ENCODE measurements at regions not wholly inside any gene's neighbourhood (a gene's known extent, or its start where the extent isn't known, plus 50 kb on each side); places are given as distances from the start of the nearest gene placed in this dataset.
"Not testable (repeated sequence)": the region's sequence is repeated elsewhere in the genome, so short reads cannot be mapped to it uniquely, and the experiment has no call there.

DNA sequence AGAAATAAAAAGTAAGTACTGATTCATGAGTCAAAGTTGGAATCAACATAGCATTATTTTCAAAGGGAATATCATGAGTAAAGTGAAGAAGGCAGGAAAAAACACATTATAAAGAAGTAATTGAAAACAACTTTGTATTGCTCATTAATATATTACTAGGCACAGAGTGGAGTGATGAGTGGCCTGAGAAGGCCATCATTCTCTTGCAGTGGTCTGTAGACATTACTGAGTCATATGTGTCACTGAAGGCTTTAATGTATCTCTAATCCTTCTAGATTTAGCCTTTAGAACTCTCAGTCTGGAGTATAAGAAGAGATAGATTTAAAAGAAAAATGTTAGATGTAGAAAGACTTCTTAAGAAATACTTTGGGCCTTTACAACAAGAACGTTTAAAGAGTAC, 881.4 kb downstream of the DNAH5 start:
- DNase-seq (ENCODE audit: low spot score): no peak

DNA sequence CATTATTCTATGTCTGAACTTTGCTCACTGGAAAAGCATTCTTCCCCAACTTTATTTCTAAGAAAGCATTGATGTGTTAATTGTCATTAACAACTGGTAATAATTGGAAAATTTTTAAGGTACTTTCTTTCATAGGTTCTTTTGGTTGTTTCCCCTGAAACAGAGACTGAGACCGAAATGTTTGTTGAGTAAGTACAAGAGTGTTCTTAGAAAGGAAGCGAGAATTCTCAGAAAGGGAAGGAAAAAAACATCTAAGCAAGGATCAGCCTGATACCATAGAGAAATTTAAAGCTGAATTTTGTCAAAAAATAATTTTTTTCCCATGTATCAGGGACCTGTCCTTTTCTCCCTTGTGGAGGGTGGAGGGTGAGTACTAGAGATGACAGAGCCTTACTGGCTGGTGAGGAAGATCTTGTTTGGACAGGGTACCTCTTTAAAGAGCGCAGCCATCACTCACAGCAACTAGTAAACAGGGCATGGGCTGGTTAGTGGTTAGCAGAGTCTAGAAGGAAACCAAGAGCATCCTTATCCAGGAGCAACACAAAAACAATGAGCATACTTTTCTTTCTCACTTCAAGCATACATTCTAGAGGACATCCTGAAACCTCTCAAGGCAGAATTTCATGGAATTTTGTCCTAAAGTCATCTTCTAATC, 898.5 kb downstream of the DNAH5 start:
- DNase-seq (ENCODE audit: low spot score): no peak

DNA sequence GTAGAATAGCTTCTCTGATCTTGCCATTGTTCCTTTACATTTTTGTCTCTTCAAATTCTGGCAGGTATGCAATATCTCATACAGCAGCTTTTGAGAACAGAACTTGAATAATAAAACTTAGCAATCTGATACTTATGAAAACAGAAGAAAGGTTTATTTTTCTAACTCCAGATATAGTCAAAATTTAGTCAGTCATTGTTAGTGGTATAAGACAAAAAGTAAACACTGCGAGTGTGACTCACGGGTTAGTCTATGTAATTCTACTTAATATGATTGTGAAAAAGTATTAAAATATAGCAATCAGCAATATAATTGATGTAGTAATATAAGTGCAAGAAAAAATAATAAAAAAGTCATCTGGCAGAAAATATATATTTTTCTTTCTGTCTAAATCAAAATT, 910.4 kb downstream of the DNAH5 start:
- DNase-seq (ENCODE audit: low spot score): no peak

DNA sequence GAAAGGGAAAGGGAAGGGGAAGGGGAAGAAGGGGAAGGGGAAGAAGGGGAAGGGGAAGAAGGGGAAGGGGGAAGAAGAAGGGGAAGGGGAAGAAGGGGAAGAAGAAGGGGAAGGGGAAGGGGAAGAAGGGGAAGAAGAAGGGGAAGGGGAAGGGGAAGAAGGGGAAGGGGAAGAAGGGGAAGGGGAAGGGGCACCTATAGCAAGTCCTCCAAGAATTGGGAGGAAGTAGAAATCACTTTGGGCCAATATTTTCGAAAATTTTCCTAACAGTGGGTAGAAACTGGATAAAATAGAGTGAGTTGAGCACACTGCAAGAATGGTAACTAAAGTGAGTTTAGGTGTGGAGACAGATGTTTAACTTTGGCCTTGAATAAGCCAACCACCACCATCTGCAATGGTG, 915.3 kb downstream of the DNAH5 start:
- no peak for DNase-seq (ENCODE audit: low spot score)

DNA sequence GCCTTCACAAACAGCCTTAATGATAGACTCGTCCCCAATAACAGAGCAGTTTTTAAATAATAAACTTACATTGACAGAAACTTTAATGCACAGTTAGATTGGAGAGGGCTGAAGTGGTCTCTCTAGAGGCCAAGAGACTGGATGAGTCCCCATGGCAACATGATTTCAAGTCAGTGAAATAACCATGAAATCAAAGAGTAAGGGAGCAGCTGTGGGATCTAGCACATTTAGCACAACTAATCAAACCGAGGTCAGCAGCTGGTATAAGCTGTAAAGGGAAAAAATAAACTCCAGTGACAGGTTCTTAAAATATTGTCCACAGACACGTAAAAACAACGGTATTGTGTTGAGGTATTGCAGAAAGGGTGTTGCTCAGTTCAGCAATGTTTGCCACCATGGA, 916.6 kb downstream of the DNAH5 start:
- no peak for DNase-seq (ENCODE audit: low spot score)

DNA sequence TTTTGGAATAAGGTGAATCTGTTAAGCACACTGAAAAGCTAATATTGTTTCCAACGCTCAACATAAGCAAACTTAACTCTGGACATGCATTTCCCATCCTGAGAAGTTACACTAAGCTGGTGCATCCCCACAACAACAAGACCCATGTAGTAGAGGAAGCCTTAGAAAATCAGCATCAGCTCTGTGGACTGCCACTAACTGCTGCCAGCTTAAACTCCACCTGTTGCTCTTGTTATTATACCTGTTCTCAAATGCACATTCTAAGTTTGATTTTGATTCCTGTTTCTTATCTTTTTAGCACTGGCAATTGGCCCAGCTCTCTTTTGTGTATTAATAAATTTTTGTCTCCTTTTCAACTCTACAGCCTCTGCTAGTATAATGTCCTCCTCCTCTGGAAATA, 924.8 kb downstream of the DNAH5 start:
- DNase-seq (ENCODE audit: low spot score): no peak

DNA sequence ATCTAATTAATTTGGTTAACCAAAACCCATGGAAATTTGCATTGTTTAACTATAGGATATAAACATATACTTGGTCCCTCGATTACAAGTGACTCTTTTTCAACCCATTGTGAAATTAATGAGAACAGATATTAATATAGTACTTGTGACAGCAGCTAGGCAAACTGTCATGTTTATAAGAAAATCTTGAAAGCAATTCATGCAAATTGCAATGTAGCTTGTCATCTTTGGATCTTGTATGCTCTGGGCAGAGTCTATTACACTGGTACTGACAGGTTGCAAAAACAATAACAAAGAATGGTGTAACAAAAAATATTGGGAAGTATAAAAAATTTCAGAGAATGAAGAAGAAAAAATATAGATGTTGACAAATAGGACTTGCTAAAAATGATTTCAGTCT, 941.0 kb downstream of the DNAH5 start:
- DNase-seq (ENCODE audit: low spot score): no peak

DNA sequence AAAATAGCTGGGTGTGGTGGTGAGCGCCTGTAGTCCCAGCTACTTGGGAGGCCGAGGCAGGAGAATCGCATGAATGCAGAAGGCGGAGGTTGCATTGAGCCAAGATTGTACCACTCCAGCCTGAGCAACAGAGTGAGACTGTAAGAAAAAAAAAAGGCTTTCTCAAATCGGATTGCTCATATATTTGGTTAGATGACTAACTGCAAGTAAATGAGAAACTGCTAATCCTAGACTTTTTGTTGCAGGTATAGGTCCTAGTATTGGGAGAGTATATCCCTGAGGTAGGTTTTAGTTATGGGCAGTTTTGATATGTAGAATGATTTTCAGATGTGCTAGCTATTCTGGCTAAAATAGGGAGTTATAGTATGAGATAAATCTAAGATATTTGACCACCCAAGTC, 944.8 kb downstream of the DNAH5 start:
- DNase-seq (ENCODE audit: low spot score): no peak

DNA sequence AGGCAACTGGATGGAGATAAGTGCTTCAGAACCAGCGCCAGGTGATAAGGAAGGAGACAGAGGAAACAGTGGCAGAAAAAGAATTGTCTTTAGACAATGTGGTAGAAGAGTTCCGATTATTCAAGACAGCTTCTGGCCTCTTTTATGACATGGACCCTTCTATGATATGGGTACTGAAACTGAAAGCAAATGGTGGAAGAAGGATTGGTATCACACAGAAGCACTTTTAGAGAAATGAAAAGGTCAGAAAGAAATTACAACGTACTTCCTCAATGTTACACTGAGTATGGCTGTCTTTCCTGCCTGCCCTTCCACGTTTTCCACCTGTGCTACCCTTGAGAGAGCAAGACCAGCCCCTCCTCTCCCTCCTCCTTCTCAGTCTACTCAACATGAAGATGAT, 959.3 kb downstream of the DNAH5 start:
- no peak for DNase-seq (ENCODE audit: low spot score)

DNA sequence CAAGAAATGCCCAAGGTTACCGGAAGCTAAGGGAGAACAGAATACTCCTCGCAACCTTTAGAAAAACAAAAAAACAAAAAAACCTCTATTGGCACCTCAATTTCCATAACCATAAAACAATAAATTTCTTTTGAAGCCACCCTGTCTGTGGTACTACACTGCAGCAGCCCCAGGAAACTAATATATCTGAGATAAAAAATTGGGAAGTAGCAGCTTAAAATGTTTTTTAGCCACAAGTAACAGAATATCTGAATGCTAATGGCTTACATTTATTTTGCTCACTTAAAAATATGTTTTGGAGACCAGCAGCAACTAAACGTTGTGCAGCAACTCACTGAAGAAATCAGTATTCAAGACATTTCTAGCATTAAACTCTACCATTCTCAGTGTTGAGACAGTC, 969.6 kb downstream of the DNAH5 start:
- no peak for DNase-seq (ENCODE audit: low spot score)

DNA sequence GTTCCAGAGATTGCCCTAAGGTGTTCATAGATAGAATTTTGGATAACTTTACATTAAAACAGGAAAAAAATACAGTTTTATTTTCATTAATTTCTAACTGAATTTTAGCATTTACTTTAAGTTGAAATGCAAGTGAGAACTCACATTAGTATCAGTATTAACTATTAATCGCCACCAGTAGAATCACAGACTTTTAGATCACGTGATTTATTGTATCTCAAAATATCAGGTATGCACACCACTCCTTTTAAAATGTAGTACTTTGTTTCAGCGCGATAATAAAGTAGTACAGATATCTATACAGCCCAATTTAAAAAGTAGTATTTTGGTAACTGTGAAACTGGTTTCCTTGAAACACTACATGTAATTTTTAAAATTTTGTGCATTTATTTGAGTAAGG, 978.7 kb downstream of the DNAH5 start:
- no peak for DNase-seq (ENCODE audit: low spot score)

DNA sequence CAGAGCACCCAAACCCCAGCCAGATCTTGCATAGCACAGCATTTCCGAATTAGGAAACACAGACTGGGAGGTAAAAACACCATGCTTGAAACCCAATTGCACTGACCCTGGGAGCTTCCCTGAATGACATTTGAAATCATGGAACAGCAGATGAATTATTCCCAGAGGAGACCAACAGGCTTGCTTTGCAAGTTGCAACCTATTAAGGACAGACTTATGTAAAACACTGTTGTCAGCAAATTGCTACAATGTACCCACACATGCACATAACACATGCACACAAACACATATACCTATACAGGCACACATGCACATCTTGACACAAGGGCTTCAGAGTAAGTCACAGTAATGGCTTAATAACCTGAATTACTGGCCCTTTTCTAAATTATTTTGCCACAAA, 984.8 kb downstream of the DNAH5 start:
- DNase-seq (ENCODE audit: low spot score): no peak

DNA sequence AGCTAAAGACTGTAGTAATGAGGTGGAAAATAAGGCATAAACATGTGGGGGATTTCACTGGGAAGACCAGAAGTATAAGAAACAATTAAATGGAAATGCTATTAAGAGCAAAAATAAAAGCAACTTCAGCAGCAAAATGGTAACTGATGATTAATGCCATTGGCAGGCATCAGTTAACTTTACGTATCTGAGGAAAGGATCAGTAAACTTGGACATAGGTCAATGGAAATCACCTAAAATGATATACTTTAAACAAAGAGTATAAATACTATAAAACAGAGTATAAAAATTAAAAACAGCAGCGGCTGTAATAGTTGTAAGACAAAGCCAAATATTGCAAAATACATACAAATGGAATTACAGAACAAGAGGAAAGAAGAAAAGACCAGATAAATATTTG, 992.1 kb downstream of the DNAH5 start:
- DNase-seq (ENCODE audit: low spot score): no peak

DNA sequence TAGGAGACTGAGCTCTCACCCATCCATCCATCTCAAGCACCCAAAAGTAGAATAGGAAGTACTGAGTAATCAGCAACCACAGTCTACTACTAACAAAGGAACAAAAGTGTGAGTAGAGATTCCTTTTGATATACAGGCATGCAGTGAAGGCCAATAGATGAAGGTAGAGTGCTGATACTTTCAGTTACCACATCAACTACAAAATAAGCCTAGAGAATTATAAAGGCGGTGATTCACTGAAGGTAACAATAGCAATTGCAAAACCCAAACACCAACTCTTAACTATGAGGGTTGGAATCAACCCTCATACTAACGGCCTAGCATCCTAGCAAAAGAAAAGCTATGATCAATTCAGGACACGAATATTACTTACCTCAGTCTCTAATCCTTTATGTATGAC, 992.6 kb downstream of the DNAH5 start:
- DNase-seq (ENCODE audit: low spot score): no peak

DNA sequence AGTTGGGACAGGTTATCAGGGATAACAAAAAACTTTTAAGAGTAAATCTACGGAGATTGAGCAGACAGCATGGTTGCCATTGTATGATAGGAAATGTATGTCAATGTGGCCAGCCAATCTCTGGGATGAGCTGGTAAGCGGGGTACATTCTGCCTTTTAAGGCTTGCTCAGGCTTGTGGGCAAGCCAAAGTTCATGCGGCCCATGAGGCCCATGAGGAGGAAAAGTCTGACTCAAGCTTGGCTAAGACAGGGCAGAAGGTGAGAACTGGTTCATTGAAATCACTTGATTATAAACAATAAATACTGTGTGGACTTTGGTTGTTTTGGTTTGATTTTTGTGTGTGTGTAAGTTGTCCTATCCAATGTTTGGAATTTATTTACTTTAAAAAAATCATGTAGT, 997.1 kb downstream of the DNAH5 start:
- no peak for DNase-seq (ENCODE audit: low spot score)

DNA sequence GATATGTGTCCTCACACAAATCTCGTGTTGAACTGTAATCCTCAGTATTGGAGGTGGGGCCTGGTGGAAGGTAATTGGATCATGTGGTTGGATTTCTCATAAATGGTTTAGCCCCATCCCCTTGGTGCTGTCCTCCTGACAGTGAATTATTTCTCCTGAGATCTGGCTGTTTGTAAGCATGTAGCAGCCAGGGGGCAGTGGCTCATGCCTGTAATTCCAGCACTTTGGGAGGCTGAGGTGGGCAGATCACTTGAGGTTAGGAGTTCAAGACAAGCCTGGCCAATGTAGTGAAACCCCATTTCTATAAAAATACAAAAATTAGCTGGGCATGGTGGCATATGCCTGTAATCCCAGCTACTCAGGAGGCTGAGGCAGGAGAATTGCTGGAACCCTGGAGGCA, 999.0 kb downstream of the DNAH5 start:
- DNase-seq (ENCODE audit: low spot score): not testable (repeated sequence)

DNA sequence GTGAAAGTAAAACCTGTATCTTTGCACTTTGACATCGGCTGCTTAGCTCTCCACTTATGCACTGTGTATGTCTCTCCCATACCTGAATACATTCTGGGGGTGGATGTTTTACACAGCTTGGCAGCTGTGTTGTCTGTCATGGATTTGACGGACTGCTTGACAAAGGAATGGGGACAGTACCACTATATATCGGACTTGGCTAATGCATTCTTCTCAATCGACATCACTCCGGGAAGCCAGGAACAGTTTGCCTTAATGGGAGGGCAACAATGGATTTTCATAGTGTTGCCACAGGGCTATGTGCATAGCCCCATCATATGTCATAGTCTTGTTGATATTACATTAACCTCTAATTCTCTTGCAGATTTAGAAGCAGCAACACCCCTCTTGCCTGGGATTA, 1008.3 kb downstream of the DNAH5 start:
- no peak for DNase-seq (ENCODE audit: low spot score)

DNA sequence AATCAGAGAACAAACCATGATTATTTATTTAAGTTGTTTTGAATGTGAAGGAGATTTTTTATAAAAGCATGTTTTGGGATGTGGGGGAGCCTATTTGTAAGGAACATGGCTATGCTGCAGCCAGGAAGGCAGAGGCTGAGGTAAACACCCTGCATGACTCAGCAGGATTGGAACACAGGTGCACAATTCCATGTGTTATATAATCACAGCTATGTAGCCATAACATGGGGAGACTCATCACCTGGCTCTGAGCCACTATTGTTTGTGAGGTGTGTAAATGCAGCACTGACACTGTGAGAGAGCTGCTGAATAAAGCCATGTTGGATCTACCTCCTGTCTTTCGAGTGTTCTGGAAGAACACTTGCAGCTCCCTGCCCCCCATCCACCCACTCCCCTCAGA, 1009.8 kb downstream of the DNAH5 start:
- peak; percentile 35 for DNase-seq (ENCODE audit: low spot score)

DNA sequence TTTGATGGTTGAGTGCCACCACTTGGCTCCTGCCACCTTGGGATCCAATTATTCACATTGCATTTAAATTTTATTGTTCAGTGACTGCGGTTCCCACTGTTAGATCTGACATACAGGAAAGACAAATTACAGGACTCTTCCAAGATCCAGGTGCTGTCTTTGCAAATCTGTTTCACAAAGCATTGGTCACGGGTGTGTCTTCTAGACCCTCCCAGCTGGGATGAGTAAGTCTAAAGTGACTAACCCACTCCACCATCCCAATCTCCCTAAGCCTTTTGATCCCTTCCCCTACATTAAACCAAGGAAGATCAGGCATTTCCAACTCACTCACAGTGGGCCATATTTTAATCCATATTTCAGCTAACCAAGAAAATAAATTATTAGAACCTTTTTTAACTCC, 1016.3 kb upstream of the CTNND2 start:
- no peak for DNase-seq (ENCODE audit: low spot score)

DNA sequence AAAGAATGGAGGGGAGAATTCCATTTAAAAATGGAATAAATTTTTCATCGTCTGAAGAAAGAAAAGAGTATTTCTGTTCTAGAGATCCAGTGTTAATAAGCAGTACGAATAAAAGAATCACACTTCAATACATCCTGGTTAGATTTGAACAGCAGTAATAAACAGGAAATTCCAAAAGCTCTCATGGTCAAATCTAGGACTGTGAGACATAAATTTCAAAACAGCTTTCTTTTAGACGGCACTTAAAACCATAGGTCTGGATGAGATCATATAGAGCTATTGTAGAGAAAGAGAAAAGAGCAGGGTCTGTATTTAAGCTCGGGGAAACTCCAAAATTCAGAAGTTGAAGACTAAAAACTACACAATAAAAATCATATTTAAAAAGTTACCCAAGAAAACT, 1006.9 kb upstream of the CTNND2 start:
- no peak for DNase-seq (ENCODE audit: low spot score)

DNA sequence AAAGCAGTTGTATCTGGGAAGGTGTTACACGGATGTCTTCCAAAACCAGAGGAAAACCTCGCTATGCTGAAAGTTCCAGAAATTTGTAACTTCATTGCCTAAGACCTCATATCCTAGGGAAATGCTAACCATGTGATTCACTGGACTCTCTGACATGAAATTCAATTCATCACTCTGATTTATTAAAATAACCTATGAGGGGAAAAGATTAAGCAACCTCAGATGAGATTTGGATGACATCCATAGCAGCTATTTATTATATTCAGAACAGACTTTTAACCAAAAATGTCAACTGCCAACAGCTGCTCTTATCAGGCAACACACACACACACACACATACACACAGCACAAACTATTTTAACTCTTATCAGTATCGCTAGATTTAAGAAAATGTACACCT, 1006.4 kb upstream of the CTNND2 start:
- DNase-seq (ENCODE audit: low spot score): no peak

DNA sequence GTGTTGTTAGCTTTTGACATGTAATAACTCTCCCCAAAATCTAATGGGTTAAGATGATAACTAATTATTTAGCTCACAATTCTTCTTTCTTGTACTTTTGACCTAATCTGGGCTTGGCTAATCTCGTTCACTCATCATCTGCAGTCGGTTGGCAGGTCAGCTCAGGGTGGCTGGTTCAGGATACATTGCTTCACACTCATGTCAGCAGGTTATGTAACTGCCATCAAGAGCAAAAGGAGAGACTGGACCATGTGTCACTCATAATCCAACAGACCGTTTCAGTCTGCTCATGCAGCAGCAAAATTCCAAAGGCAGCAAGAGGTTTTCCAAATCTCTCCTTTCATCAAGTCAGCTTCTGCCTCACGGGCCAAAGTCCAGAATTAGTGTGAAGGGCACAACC, 998.4 kb upstream of the CTNND2 start:
- DNase-seq (ENCODE audit: low spot score): no peak

DNA sequence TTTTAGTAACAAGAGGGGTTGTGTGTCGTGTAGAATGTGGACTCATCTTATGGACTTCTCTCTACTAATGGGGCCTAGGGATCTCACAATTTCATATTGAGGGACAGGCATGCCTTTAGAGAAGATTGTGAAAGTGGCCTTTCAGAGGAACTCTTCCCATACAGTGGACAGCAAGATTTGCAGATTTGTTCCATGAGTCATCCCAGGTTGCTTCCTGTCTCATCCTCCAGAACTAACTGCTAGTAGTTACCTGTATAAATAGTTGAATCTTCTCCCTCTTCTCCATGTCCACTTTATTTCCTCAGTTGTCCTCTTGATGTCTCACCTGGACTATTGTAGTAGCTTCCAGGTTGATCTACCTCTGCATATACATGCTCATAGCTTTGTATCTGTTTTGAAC, 997.5 kb upstream of the CTNND2 start:
- DNase-seq (ENCODE audit: low spot score): no peak

DNA sequence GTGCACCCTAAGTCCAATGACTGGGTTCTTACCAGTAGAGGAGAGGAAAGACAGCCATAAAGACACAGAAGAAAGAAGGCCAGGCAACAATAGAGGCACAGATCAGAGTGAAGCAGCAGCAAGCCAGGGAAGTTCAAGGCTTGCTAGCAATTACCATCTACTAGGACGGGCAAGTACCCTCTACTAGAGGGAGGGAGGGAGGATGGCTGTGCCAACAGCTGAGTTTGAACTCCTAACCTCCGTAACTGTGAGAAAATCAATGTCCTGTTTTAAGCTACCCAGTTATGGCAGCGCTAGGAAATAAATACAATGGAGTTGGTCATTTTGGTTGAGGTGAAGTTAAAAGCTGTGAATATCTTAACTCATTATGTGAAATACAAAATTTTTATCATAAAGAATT, 991.8 kb upstream of the CTNND2 start:
- DNase-seq (ENCODE audit: low spot score): no peak

DNA sequence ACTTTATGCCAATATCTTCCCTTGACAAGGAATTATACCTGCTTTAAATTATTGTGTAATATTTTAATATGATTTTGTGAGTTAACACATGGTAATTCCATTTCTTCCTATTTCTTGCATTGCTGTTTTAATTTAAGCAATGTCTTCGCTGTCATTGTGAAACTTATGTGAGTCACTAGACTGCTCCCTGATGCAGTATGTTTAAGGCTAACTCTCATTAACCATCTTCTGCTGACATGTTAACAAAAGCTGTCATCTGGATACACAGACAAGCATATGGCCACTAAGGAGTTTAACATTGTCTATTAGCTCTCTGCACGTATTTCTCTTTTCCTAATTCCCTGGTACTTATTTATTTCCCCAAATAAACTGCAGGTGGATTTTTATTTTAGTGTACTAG, 980.8 kb upstream of the CTNND2 start:
- no peak for DNase-seq (ENCODE audit: low spot score)
